Liver (tissue), 3 donors: ENCODE measurements at regions not wholly inside any gene's neighbourhood (a gene's known extent, or its start where the extent isn't known, plus 50 kb on each side); places are given as distances from the start of the nearest gene placed in this dataset.

Experiments
- RAD21 ChIP-seq, 2 donors: IDR thresholded peaks; 2 replicates each; pipeline ENCODE4 v1.6.1; 2016; ENCODE audit warnings: antibody characterized with exemption in 2 of 2, mild to moderate bottlenecking in 2 of 2
- YY1 ChIP-seq: IDR thresholded peaks from 2 replicates; pipeline ENCODE4 v1.6.1; 2016; ENCODE audit warnings: antibody characterized with exemption, mild to moderate bottlenecking
- TF ChIP-seq, protein P1 (sequence below): fragments of 150-350 bp; IDR thresholded peaks from 2 replicates; pipeline ENCODE4 v1.5.1; 2017; ENCODE audit warnings: improper control_type of control experiment, low read depth, low read length; ENCODE audit not compliant: missing input control
- donor health status: healthy.
- donor health status: healthy.

DNA sequence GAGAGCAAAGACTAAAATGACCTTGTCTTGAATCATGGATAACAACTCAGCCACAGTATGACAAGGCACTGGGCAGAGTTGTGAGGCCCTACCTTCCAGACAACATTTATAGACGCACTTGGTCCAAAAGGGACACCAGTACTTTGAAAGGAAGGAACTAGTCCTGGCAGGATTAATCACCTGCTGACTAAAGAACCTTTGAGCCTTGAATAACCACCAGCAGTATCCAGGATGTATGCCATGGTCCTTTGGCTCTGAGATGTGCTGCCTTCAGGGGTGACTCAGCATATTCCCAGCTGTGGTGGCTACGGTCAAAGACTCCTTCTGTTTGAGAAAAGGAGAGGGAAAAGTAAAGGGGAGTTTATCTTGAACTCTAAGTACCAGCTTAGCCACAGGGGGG is 118.1 kb upstream of the PRR32 start:
- TF ChIP-seq, protein P1, sequence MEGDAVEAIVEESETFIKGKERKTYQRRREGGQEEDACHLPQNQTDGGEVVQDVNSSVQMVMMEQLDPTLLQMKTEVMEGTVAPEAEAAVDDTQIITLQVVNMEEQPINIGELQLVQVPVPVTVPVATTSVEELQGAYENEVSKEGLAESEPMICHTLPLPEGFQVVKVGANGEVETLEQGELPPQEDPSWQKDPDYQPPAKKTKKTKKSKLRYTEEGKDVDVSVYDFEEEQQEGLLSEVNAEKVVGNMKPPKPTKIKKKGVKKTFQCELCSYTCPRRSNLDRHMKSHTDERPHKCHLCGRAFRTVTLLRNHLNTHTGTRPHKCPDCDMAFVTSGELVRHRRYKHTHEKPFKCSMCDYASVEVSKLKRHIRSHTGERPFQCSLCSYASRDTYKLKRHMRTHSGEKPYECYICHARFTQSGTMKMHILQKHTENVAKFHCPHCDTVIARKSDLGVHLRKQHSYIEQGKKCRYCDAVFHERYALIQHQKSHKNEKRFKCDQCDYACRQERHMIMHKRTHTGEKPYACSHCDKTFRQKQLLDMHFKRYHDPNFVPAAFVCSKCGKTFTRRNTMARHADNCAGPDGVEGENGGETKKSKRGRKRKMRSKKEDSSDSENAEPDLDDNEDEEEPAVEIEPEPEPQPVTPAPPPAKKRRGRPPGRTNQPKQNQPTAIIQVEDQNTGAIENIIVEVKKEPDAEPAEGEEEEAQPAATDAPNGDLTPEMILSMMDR = no peak
- no peak for TF ChIP-seq YY1
- no peak for TF ChIP-seq RAD21 (IDR thresholded peaks at IDR 0.05)
